Thyroid gland (tissue), 4 donors: ENCODE measurements at regions not wholly inside any gene's neighbourhood (a gene's known extent, or its start where the extent isn't known, plus 50 kb on each side); places are given as distances from the start of the nearest gene placed in this dataset.

ENCODE experiments used
- POLR2A ChIP-seq, 2 donors: fragments of 450-650 bp; IDR thresholded peaks; one replicate each; pipeline ENCODE4 v1.6.1; 2017; ENCODE audit warnings: antibody characterized with exemption in 2 of 2, mild to moderate bottlenecking in 2 of 2, moderate library complexity in 1 of 2
- TF ChIP-seq, protein P1 (sequence below), 6 experiments: fragments of 200-600 bp in 3 of 6; fragments of 450-650 bp in 3 of 6; sonication (generic) in 3 of 6; IDR thresholded peaks; one replicate each; pipeline ENCODE4 v1.5.1; 2016 to 2019; ENCODE audit warnings: antibody characterized with exemption in 6 of 6, mild to moderate bottlenecking in 2 of 6, inconsistent platforms in 1 of 6, moderate library complexity in 1 of 6

GRCh38 chr10:33539116-33539515, 204.6 kb upstream of the NRP1 start:
- TF ChIP-seq, protein P1, sequence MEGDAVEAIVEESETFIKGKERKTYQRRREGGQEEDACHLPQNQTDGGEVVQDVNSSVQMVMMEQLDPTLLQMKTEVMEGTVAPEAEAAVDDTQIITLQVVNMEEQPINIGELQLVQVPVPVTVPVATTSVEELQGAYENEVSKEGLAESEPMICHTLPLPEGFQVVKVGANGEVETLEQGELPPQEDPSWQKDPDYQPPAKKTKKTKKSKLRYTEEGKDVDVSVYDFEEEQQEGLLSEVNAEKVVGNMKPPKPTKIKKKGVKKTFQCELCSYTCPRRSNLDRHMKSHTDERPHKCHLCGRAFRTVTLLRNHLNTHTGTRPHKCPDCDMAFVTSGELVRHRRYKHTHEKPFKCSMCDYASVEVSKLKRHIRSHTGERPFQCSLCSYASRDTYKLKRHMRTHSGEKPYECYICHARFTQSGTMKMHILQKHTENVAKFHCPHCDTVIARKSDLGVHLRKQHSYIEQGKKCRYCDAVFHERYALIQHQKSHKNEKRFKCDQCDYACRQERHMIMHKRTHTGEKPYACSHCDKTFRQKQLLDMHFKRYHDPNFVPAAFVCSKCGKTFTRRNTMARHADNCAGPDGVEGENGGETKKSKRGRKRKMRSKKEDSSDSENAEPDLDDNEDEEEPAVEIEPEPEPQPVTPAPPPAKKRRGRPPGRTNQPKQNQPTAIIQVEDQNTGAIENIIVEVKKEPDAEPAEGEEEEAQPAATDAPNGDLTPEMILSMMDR (IDR thresholded peaks at IDR 0.05): no peak
- TF ChIP-seq POLR2A (IDR thresholded peaks at IDR 0.05): no peak
